CD4-positive, CD25-positive, alpha-beta regulatory T cell (primary cell): ENCODE measurements at regions not wholly inside any gene's neighbourhood (a gene's known extent, or its start where the extent isn't known, plus 50 kb on each side); places are given as distances from the start of the nearest gene placed in this dataset.

Source experiments
- ATAC-seq, 2 donors: fragments of 150-1000 bp; cut with Tn5 transposase; one replicate each; pipeline ENCODE4 v1.10.0; 2021; ENCODE audit warnings: low read depth in 2 of 2, moderate number of reproducible peaks in 2 of 2, moderate library complexity in 1 of 2
- DNase-seq, 3 donors: peaks; one replicate each; pipeline versions ENCODE4 v3.0.0 to v3.0.0-alpha.2; 2012 to 2022; ENCODE audit warnings: mixed read lengths in 1 of 3
- H3K27ac ChIP-seq: one replicate; pipeline ENCODE4 v1.7.0; 2013; ENCODE audit warnings: mild to moderate bottlenecking, low read length; ENCODE audit not compliant: insufficient read depth, poor library complexity, severe bottlenecking
- H3K27me3 ChIP-seq: one replicate; pipeline ENCODE4 v1.7.0; 2013; ENCODE audit warnings: low read length; ENCODE audit not compliant: control insufficient read depth, insufficient read depth
- H3K36me3 ChIP-seq: one replicate; pipeline ENCODE4 v1.7.0; 2013; ENCODE audit warnings: mild to moderate bottlenecking, low read length, moderate library complexity; ENCODE audit not compliant: control insufficient read depth, insufficient read depth
- H3K4me1 ChIP-seq: 2 replicates; pipeline ENCODE4 v1.7.0; 2013; ENCODE audit warnings: mild to moderate bottlenecking, low read length; ENCODE audit not compliant: insufficient read depth, control insufficient read depth, poor library complexity, severe bottlenecking
- H3K4me3 ChIP-seq: one replicate; pipeline ENCODE4 v1.7.0; 2013; ENCODE audit warnings: low read depth, mild to moderate bottlenecking, low read length, moderate library complexity
- H3K9me3 ChIP-seq, 2 experiments: 1 replicate in 1 of 2; 2 replicates in 1 of 2; pipeline ENCODE4 v1.7.0; 2013; ENCODE audit warnings: low read length in 2 of 2, mild to moderate bottlenecking in 1 of 2, moderate library complexity in 1 of 2; ENCODE audit not compliant: control insufficient read depth in 2 of 2
- H3K27ac Mint-ChIP-seq, 3 donors: one replicate each; pipeline ENCODE4 v1.8.0; 2020 to 2022; ENCODE audit warnings: mild to moderate bottlenecking in 3 of 3, mixed read lengths in 3 of 3, moderate library complexity in 2 of 3
- H3K27me3 Mint-ChIP-seq: one replicate; pipeline ENCODE4 v1.8.0; 2022; ENCODE audit warnings: mild to moderate bottlenecking, mixed read lengths
- H3K36me3 Mint-ChIP-seq: one replicate; pipeline ENCODE4 v1.8.0; 2020; ENCODE audit warnings: mixed read lengths
- H3K4me1 Mint-ChIP-seq, 4 donors: one replicate each; pipeline ENCODE4 v1.8.0; 2020 to 2022; ENCODE audit warnings: mixed read lengths in 4 of 4, mild to moderate bottlenecking in 1 of 4
- H3K4me3 Mint-ChIP-seq, 4 donors: one replicate each; pipeline ENCODE4 v1.8.0; 2020 to 2022; ENCODE audit warnings: mild to moderate bottlenecking in 4 of 4, mixed read lengths in 4 of 4, moderate library complexity in 3 of 4
- H3K9me3 Mint-ChIP-seq, 7 donors: one replicate each; pipeline ENCODE4 v1.8.0; 2020 to 2022; ENCODE audit warnings: mixed read lengths in 7 of 7, mild to moderate bottlenecking in 3 of 7, moderate library complexity in 2 of 7

- Mint-ChIP-seq H3K27me3 (no peaks in the 10 kb centered on the region), H3K27ac (no peak overlapping the region), H3K4me3 (no peak overlapping the region), H3K9me3 (peaks cover 0 to 7% (median 3%) of the 10 kb centered on the region in 7 donors), H3K4me1 (peaks cover 0 to 7% (median 3%) of the 10 kb centered on the region in 4 donors), H3K36me3 (no peaks in the 10 kb centered on the region)
- no peaks in the 10 kb centered on the region for H3K27me3 ChIP-seq
- H3K36me3 ChIP-seq: no peaks in the 10 kb centered on the region
- ATAC-seq: no peak
- no peaks in the 10 kb centered on the region for H3K9me3 ChIP-seq
- DNase-seq: no peak
- no peaks in the 10 kb centered on the region for H3K4me1 ChIP-seq
- no peak overlapping the region for H3K27ac ChIP-seq
- H3K4me3 ChIP-seq: no peak overlapping the region
Observed at GRCh38 chr12:17640615-17641014, 449.4 kb downstream of the RERGL start.

GRCh38 chr12:17618831-17619230, 471.2 kb downstream of the RERGL start:
- DNase-seq: no peak
- Histone ChIP-seq H3K9me3 (peaks cover 3 to 4% of the 10 kb centered on the region in 2 experiments), H3K27ac (no peak overlapping the region), H3K4me1 (no peaks in the 10 kb centered on the region), H3K36me3 (no peaks in the 10 kb centered on the region), H3K27me3 (no peaks in the 10 kb centered on the region), H3K4me3 (no peak overlapping the region)
- no peak overlapping the region for H3K27ac Mint-ChIP-seq
- H3K4me3 Mint-ChIP-seq: no peak overlapping the region
- H3K9me3 Mint-ChIP-seq: peaks cover 0 to 24% (median 13%) of the 10 kb centered on the region in 7 donors
- H3K27me3 Mint-ChIP-seq: no peaks in the 10 kb centered on the region
- ATAC-seq: no peak
- no peaks in the 10 kb centered on the region for H3K4me1 Mint-ChIP-seq
- no peaks in the 10 kb centered on the region for H3K36me3 Mint-ChIP-seq

GRCh38 chr12:17609701-17610100, 480.3 kb downstream of the RERGL start:
- ATAC-seq: no peak
- H3K27me3 Mint-ChIP-seq: no peaks in the 10 kb centered on the region
- H3K36me3 Mint-ChIP-seq: no peaks in the 10 kb centered on the region
- Histone ChIP-seq H3K27me3 (no peaks in the 10 kb centered on the region), H3K9me3 (peaks cover 0 to 5% of the 10 kb centered on the region in 2 experiments), H3K27ac (no peak overlapping the region), H3K4me3 (no peak overlapping the region), H3K36me3 (no peaks in the 10 kb centered on the region), H3K4me1 (no peaks in the 10 kb centered on the region)
- DNase-seq: no peak
- H3K27ac Mint-ChIP-seq: no peak overlapping the region
- H3K9me3 Mint-ChIP-seq: peaks cover 0 to 11% (median 4%) of the 10 kb centered on the region in 7 donors
- no peaks in the 10 kb centered on the region for H3K4me1 Mint-ChIP-seq
- H3K4me3 Mint-ChIP-seq: no peak overlapping the region

DNA sequence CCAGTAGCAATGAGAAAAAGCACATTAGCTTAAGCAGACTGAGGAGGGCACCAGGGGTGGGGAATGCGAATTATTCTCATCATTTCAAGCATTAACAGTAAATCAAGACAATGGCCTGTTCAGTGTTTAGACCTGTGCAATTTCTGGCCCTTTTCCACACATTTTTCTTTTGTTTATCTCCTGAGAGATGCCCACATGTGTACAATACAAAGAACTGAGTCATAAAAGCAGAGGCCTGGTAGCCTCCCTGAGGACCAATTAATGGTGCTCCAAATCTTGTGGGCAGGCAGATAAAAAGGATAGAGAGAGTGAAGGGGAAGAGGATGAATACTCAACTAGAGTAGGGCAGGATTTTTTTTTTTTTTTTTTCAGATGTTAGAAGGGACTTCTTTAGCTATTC, 480.8 kb downstream of the RERGL start:
- H3K9me3 ChIP-seq: peaks cover under 1 to 5% of the 10 kb centered on the region in 2 experiments
- DNase-seq (no peak), ATAC-seq (no peak)
- H3K27ac ChIP-seq: no peak overlapping the region
- no peaks in the 10 kb centered on the region for H3K4me1 Mint-ChIP-seq
- no peaks in the 10 kb centered on the region for H3K4me1 ChIP-seq
- no peaks in the 10 kb centered on the region for H3K36me3 Mint-ChIP-seq
- H3K4me3 ChIP-seq: no peak overlapping the region
- peaks cover 0 to 11% (median 4%) of the 10 kb centered on the region in 7 donors for H3K9me3 Mint-ChIP-seq
- H3K4me3 Mint-ChIP-seq: no peak overlapping the region
- no peak overlapping the region for H3K27ac Mint-ChIP-seq
- H3K36me3 ChIP-seq: no peaks in the 10 kb centered on the region
- no peaks in the 10 kb centered on the region for H3K27me3 Mint-ChIP-seq
- no peaks in the 10 kb centered on the region for H3K27me3 ChIP-seq

- Mint-ChIP-seq H3K36me3 (no peaks in the 10 kb centered on the region), H3K9me3 (peaks cover under 1 to 16% (median 4%) of the 10 kb centered on the region in 7 donors), H3K27ac (no peak overlapping the region), H3K4me3 (no peak overlapping the region), H3K27me3 (no peaks in the 10 kb centered on the region), H3K4me1 (no peaks in the 10 kb centered on the region)
- no peaks in the 10 kb centered on the region for H3K4me1 ChIP-seq
- H3K27ac ChIP-seq: no peak overlapping the region
- H3K27me3 ChIP-seq: no peaks in the 10 kb centered on the region
- no peak overlapping the region for H3K4me3 ChIP-seq
- H3K9me3 ChIP-seq: no peaks in the 10 kb centered on the region
- no peak for DNase-seq
- H3K36me3 ChIP-seq: no peaks in the 10 kb centered on the region
- ATAC-seq: no peak
Observed at GRCh38 chr12:17595111-17595510, 494.9 kb downstream of the RERGL start.

DNA sequence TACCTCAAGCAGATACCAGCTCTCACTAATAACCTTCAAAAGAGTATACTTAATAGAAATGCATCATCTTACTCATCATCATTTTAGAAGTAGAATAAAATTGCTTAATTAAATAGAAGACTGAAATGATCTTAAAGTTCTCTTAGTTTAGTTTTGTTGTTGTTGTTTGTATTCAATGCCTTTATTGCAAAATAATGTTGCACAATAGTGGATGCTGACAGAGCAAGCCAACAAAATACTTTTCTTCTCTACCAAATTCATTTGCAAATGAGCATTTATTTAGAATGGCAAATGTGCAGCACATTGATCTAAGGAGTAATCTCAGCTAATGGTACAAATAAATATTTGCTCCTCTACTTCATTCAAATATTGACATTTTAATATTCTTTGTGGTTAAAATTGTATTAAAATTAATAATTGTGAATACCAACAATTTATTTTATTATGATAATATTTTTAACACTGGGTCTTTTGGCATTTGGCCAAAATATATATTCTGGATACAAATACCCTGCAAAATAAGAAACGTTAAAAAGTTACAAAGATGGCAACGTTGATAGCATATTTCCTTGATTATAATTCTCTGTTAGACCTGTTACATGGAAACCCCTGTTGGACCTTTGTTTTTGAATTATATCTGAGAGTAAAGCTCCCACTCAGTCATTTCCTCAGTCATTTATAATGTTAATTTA, 496.1 kb downstream of the RERGL start:
- no peaks in the 10 kb centered on the region for H3K36me3 Mint-ChIP-seq
- Histone ChIP-seq H3K4me3 (no peak overlapping the region), H3K27me3 (no peaks in the 10 kb centered on the region), H3K36me3 (no peaks in the 10 kb centered on the region), H3K27ac (no peak overlapping the region), H3K9me3 (no peaks in the 10 kb centered on the region), H3K4me1 (no peaks in the 10 kb centered on the region)
- no peak overlapping the region for H3K27ac Mint-ChIP-seq
- H3K4me1 Mint-ChIP-seq: no peaks in the 10 kb centered on the region
- no peak overlapping the region for H3K4me3 Mint-ChIP-seq
- no peak for ATAC-seq
- peaks cover 2 to 22% (median 5%) of the 10 kb centered on the region in 7 donors for H3K9me3 Mint-ChIP-seq
- no peaks in the 10 kb centered on the region for H3K27me3 Mint-ChIP-seq
- DNase-seq: no peak

DNA sequence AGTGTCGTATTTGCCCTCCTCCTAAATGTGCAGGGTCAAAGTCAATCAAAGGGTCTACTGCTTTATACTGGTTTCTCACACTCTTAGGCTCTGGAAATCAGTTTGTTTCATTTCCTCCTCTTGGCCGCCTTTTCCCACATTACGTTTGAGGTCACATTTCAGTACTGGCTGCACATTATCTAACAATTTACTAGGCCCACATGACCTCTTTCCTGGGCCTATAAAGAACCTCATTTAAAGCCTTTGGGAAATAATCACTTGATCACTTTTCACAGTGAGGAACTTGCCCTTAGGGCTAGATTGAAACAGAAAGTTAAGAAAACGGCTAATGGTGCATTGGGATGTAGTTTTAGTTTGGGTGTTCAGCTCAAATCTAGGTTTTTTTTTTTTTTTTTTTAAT, 497.5 kb downstream of the RERGL start:
- no peaks in the 10 kb centered on the region for H3K9me3 ChIP-seq
- no peaks in the 10 kb centered on the region for H3K36me3 ChIP-seq
- ATAC-seq: no peak
- peaks cover 2 to 29% (median 5%) of the 10 kb centered on the region in 7 donors for H3K9me3 Mint-ChIP-seq
- H3K4me3 ChIP-seq: no peak overlapping the region
- no peak overlapping the region for H3K27ac ChIP-seq
- peak overlapping the region in 1 of 3 donors; percentile 6 for H3K27ac Mint-ChIP-seq
- H3K4me1 Mint-ChIP-seq: no peaks in the 10 kb centered on the region
- H3K4me1 ChIP-seq: no peaks in the 10 kb centered on the region
- no peak for DNase-seq
- no peaks in the 10 kb centered on the region for H3K36me3 Mint-ChIP-seq
- H3K4me3 Mint-ChIP-seq: no peak overlapping the region
- H3K27me3 ChIP-seq: no peaks in the 10 kb centered on the region
- H3K27me3 Mint-ChIP-seq: no peaks in the 10 kb centered on the region

DNA sequence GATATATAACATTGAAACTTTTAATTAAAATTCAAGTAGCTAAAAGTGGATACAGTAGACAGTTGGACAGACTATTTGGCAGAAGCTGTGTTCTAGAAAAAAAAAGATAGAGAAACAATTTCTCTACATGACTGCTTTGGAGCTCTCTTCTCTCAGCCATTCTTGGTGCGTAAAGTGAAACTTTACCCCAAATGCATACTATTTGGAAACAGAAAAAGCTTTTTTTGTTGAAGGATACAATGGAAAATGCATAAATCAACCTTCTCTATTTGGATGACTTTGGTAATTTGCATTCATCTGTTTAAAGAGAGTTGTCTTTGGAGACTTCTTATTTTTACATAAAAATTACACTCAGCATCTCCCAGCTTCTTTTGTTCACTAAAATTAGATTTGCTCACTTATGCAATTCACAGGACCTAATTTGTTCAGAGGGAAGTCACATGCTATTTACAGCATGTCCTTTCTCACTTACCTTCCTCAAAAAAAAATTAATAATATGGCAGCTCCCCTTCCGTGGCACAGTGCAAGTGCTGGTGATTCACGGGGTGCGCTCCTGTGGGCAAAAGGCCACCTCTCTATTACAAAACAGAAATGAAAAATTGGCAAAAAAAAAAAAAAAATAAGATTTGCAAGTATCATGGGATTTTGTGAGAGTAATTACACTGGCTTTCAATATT, 498.9 kb downstream of the RERGL start:
- Mint-ChIP-seq H3K4me1 (no peaks in the 10 kb centered on the region), H3K27me3 (no peaks in the 10 kb centered on the region), H3K27ac (no peak overlapping the region), H3K9me3 (peaks cover 2 to 25% (median 5%) of the 10 kb centered on the region in 7 donors), H3K4me3 (no peak overlapping the region), H3K36me3 (no peaks in the 10 kb centered on the region)
- ATAC-seq: no peak
- no peaks in the 10 kb centered on the region for H3K4me1 ChIP-seq
- no peak for DNase-seq
- H3K27me3 ChIP-seq: no peaks in the 10 kb centered on the region
- H3K9me3 ChIP-seq: no peaks in the 10 kb centered on the region
- no peaks in the 10 kb centered on the region for H3K36me3 ChIP-seq
- no peak overlapping the region for H3K27ac ChIP-seq
- H3K4me3 ChIP-seq: no peak overlapping the region
